Fibroblast of lung (primary cell): ENCODE measurements at regions not wholly inside any gene's neighbourhood (a gene's known extent, or its start where the extent isn't known, plus 50 kb on each side); places are given as distances from the start of the nearest gene placed in this dataset.

ENCODE experiments used
- CTCF ChIP-seq, 2 donors: IDR thresholded peaks in 1 of 2; conservative IDR thresholded peaks in 1 of 2; 1 replicate in 1 of 2; 2 replicates in 1 of 2; pipeline ENCODE4 v1.5.1; 2011 to 2012; ENCODE audit warnings: low read length in 2 of 2, control low read depth in 1 of 2, inconsistent platforms in 1 of 2, low read depth in 1 of 2, mild to moderate bottlenecking in 1 of 2
- EZH2 ChIP-seq: IDR thresholded peaks from 2 replicates; pipeline ENCODE4 v1.5.1; 2012; ENCODE audit warnings: low read length, control low read depth, mild to moderate bottlenecking; ENCODE audit errors: missing control alignments

GRCh38 chr19:32223106-32223505, 122.3 kb upstream of the ZNF507 start:
- TF ChIP-seq CTCF (conservative IDR thresholded peaks at IDR 0.05 in 1 of 2, IDR thresholded peaks at IDR 0.05 in 1 of 2; ENCODE audit: low read depth in 1 of 2, low read length in 2 of 2) = no peak
- no peak for TF ChIP-seq EZH2
